Erythroblast (primary cell): ENCODE measurements at regions not wholly inside any gene's neighbourhood (a gene's known extent, or its start where the extent isn't known, plus 50 kb on each side); places are given as distances from the start of the nearest gene placed in this dataset.
"Not testable (repeated sequence)": the region's sequence is repeated elsewhere in the genome, so short reads cannot be mapped to it uniquely, and the experiment has no call there.

Source experiments
- DNase-seq, 2 experiments: peaks; one replicate each; lab custom pipeline; 2025; lab: John Stamatoyannopoulos, UW
- GATA1 ChIP-seq: IDR thresholded peaks from 2 replicates; pipeline ENCODE4 v1.6.1; 2011; ENCODE audit warnings: low read depth, mild to moderate bottlenecking, control low read depth, low read length, moderate library complexity
- POLR2A ChIP-seq: IDR thresholded peaks from 2 replicates; pipeline ENCODE4 v1.6.1; 2011; ENCODE audit warnings: mild to moderate bottlenecking, low read length

GRCh38 chr6:86440608-86441007 is 496.7 kb upstream of the HTR1E start:
- TF ChIP-seq GATA1 (no peak), POLR2A (no peak)
- no peak for DNase-seq

DNA sequence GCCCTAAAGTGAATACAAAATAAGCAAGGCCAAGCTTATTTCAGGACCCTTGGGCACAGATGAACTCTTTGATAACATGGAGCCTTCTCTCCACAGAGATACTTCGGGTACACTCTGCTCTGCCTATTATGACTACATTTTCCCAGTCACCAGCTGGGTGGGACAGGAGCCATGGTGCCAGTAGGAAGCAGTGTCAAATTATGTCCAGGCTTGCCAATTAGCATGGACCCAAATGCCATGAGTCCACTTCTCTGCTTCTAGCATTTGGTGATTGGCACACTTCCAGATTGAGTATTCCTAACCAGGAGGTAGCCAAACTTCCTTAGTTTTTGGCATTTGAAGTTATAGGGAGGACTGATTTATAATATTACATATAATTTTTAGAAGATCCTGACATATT is 513.8 kb upstream of the HTR1E start:
- TF ChIP-seq POLR2A: no peak
- no peak for TF ChIP-seq GATA1
- DNase-seq: no peak

- no peak for DNase-seq
Observed at GRCh38 chr6:86412057-86412456, 525.3 kb upstream of the HTR1E start.

GRCh38 chr6:86407128-86407527 is 530.2 kb upstream of the HTR1E start:
- TF ChIP-seq POLR2A (no peak), GATA1 (no peak)
- DNase-seq: no peak

More at GRCh38 chr6:86412057-86412456, 525.3 kb upstream of the HTR1E start:
- TF ChIP-seq GATA1 (no peak), POLR2A (no peak)

DNA sequence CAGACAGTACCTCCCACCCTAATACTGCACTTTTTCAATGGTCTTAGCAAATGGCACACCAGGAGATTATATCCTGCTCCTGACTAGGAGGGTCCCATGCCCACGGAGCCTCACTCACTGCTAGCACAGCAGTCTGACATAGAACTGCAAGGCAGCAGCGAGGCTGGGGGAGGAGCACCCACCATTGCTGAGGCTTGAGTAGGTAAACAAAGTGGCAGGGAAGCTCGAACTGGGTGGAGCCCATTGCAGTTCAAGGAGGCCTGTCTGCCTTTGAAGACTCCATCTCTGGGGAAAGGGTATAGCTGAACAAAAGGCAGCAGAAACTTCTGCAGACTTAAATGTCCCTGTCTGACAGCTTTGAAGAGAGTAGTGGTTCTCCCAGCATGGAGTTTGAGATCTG is 544.5 kb upstream of the HTR1E start:
- DNase-seq: not testable (repeated sequence)

GRCh38 chr6:86380571-86381125 is 556.7 kb upstream of the HTR1E start:
- no peak for TF ChIP-seq POLR2A
- no peak for TF ChIP-seq GATA1
- no peak for DNase-seq

DNA sequence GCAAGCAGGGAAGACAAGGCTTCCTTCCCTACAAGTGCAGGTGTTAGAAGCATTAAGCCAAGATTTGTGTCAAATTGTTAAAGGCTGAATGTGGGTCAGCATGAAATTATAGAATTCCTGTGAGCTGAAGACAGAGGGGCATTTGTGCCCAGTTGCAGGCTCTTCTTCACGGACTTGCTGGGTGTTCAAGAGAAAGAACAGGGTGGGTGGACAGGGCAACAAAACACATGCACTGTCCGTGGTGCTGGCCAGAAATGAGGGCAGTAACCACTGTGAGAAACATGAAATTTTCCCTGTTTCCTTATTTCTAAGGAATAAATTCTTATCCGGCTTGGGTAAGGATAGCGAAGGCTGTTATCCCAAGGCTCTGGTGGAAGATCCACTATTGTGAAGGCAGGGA is 579.5 kb upstream of the HTR1E start:
- TF ChIP-seq POLR2A (no peak), GATA1 (no peak)

GRCh38 chr6:86355271-86355670 is 582.1 kb upstream of the HTR1E start:
- no peak for TF ChIP-seq GATA1
- no peak for TF ChIP-seq POLR2A
- DNase-seq: no peak

More for the DNA sequence above, 579.5 kb upstream of the HTR1E start:
- DNase-seq: no peak

- TF ChIP-seq POLR2A (no peak), GATA1 (no peak)
- no peak for DNase-seq
Observed at GRCh38 chr6:86331919-86332318, 605.4 kb upstream of the HTR1E start.

DNA sequence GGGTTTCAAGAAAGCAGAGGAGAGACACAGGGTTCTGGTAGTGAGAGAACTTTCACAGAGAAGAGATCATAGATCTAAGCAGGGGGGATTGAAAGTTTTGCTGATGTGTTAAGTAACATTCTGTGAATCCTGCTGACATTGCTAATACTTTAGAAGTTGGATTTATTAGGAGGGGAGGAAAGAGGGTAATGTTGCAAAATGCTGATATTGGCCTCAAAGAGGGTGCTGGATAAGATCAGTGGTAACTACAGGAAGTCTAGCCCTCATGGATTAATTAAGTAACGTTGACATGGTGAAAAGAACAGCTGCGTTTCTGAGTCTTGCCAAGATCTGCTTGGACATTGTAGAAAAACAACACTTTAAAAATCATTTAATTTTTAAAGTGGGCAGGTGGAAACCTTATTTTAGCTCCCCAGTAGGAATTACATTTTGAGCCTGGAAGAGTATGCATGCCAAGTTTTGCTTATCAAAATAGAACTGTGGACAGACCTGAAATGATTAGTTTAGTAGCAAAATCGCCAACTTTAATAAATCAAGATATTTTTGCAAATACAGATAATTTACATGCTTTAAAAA is 606.0 kb upstream of the HTR1E start:
- no peak for DNase-seq
- TF ChIP-seq POLR2A: no peak
- TF ChIP-seq GATA1: no peak

- TF ChIP-seq GATA1 (no peak), POLR2A (no peak)
- no peak for DNase-seq
Observed at GRCh38 chr6:86306210-86306609, 631.1 kb upstream of the HTR1E start.

DNA sequence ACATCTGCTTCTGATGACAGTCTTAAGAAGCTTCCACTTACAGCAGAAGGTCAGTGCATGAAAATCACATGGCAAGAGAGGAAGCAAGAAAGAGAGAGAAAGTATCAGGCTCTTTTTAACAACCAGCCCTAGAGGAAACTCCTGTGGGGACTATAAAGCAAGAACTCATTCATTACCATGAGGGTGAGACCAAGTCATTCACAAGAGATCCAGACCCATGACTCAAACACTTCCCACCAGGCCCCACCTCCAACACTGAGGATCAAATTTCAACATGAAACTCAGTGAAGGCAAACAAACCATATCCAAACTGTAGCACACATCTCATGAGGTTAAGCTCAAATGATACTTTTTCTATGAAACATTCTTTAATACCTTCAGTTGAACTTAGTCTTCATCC is 643.2 kb upstream of the SYNCRIP start:
- DNase-seq: no peak
- no peak for TF ChIP-seq GATA1
- no peak for TF ChIP-seq POLR2A

DNA sequence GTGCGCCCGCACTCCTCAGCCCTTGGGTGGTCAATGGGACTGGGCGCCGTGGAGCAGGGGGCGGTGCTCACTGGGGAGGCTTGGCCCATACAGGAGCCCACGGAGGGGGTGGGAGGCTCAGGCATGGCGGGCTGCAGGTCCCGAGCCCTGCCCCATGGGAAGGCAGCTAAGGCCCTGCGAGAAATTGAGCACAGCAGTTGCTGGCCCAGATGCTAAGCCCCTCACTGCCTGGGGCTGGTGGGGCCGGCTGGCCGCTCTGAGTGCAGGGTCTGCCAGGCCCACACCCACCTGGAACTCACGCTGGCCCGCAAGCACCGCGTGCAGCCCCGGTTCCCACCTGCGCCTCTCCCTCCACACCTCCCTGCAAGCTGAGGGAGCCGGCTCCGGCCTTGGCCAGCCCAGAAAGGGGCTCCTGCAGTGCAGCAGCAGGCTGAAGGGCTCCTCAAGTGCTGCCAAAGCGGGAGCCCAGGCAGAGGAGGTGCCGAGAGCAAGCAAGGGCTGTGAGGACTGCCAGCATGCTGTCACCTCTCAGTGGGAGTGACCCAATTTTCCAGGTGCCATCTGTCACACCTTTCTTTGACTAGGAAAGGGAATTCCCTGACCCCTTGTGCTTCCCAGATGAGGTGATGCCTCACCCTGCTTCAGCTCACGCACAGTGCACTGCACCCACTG is 642.3 kb upstream of the SYNCRIP start:
- DNase-seq: not testable (repeated sequence)

DNA sequence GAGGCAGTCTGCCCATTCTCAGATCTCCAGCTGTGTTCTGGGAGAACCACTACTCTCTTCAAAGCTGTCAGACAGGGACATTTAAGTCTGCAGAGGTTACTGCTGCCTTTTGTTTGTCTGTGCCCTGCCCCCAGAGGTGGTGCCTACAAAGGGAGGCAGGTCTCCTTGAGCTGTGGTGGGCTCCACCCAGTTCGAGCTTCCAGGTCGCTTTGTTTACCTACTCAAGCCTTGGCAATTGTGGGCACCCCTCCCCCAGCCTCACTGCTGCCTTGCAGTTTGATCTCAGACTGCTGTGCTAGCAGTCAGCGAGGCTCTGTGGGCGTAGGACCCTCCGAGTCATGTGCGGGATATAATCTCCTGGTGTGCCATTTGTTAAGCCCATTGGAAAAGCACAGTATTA is 640.9 kb upstream of the SYNCRIP start:
- DNase-seq: not testable (repeated sequence)

- TF ChIP-seq GATA1: no peak
- no peak for TF ChIP-seq POLR2A
- DNase-seq: no peak
Observed at GRCh38 chr6:86276056-86276455, 633.4 kb upstream of the SYNCRIP start.
